DMS 273 treated with DMSO at 0.1 percent for 48 hours (cell line): ENCODE measurements at regions not wholly inside any gene's neighbourhood (a gene's known extent, or its start where the extent isn't known, plus 50 kb on each side); places are given as distances from the start of the nearest gene placed in this dataset.

Experiments used
- DNase-seq: peaks from one replicate; lab custom pipeline; 2025; lab: John Stamatoyannopoulos, UW

DNA sequence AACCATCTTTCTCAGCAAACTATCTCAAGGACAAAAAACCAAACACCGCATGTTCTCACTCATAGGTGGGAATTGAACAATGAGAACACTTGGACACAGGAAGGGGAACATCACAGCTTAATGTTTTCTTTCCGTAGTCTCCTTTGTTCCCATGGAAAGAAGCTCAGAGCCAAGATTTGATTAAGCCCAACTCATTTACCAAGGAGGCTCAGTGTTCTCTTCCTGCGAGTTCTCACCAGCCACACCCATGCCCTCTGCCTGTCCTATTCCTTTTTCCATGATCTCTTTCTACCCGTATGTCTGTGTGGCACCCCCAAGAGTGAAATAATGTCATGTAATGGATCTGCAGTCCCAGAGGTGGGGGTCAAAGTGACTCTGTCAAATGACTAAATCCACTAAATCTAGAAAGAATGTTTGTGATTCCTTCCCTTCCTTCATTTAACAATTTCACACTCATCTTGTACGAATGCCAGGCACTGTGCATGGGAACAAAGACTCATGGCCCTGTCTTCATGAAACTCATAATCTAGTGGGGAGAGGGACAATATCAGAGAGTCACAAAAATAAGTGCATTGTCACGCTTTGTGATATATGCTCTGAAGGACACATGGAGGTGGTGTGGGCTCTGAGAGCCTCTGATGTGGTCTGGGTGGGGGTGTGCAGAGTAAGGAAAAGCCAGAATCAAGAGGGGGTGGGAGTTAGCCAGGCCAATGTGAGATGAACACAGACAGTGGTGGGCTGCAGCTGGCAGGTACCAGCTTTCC, 292.1 kb downstream of the CDC5L start:
- no peak for DNase-seq

DNA sequence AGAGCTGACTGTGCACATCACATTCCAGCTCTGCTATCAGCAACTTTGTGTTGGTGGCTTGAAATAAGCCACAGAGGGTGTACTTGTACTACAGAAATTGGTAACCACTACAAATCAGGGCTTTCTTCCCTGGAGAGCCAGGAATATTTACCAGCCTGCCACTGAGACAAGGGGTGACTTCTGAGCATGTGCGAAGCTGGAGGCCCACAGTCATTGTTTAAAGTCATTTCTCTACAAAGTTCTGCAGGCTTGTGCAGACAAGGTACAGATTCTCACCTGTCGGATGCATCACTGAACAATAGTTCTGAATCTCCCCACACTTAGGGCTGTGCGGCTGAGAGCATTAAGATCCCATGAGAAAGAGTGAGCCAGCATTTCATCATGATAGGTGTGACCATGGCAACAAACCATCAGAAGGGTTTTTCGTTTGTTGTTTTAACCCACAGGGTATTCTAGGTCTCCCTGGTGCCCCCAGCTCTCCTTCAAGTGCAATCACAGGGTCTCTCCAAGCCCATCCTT, 292.8 kb downstream of the CDC5L start:
- DNase-seq = no peak

DNA sequence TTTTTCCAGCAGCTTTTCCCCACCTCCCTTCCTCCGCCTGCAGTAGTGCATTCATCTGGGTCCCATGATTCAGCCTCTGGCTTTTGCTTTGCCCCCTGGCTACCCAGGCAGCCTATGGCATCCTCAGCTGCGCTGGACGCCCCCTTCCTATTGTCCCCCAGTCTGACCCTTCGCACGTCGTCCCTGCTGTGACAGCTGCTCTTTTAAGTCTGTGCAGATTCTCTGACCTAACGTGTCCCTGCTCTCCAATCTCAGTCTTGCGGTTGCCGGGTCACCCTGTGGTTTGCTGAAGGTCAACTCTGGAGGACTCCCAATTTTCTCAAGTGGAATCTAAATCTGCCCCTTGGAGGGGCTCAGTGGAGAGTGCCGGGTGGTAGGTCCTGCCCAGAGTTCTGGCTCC, 294.3 kb downstream of the CDC5L start:
- no peak for DNase-seq

DNA sequence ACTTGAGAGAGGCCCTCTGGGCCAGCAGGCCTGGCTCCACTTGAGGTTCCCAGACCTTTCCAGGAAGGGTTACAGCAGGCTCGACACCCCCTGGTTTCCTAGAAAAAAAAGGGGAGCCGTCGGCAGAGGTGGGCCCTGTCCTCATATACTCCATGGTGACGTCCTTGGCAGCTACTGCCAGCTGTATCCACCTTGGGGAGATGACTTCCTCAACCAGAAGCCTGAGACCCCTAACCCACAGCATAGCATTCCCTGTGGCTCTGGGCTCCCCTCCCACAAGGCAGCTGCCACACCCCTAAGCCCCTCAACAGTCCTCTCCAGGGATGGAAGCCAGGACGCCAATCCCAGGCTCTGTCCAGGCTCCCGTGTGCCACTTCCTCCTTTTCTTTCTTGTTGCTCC, 294.8 kb downstream of the CDC5L start:
- DNase-seq = no peak

DNA sequence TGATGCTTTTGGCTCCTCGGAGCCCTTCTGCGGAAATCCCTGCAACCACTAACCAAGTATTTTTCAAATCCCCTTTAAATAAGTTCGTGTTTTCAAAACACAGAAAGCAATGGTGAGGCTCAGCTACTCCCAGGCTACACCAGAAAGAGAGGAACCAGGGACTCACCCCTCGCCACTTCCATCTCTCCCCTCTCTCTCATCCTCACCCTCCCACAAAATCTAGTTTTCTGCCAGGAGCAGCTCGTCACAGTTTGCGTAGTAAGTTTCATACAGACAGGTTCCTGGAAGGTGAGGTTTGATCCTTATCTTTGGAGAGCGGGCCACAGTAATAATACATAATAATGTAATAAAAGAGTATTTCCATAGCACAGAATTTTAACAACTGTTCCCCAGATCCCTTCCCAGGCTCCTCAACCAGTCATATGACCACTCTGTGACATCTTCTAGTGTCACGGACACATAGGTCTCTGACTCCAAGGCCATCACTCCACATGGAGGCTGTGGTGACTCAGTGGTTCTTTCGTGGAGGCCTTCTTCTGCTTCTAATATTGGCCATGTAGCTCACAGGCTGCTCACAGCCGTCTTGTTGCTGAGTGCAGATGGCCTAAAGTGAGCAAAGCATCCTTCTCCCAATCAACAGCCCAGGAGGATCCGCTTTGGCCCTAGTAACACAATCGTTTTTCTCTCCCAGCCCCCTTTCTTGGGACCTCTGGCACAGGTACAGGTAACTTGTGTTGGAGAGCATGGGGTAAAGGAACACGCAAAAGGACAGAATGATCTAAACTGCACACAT, 295.7 kb downstream of the CDC5L start:
- no peak for DNase-seq

DNA sequence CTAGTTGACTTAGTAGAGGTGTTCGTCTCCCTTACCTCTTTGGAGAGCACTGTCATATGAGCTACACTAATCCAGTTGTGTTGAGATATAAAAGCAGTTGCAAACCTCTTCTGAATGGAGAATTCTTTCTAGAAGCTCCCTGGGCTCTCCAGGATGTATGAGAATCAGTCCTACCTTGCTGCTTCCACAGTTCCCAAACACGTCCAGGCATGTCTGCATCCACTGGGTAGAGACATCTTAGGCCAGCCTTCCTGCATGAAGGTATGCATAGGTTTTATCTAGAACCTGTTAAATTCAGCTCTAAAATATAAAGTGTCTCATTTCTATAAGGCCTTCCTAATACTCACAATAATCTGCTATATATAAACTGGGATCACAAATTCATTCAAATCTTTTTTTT, 297.7 kb downstream of the CDC5L start:
- DNase-seq = no peak

DNA sequence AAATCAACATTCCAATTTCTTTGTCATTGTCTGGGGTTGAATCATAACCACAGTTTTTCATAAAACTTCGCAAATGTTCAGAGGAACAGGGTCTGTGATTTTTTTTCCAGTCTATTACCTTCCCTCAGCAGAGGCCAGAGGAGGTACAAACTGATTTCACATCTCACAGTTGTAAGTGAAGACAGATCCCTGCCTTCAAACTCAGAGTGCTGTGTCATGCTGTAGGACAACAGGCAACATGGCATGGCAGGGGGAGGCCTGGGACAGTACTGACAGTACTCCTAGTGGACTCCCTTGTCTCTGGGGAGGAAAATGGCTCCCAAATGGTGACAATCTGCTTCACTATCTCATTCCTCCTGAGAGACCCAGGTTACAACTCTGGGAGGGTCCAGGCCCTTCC, 308.6 kb downstream of the CDC5L start:
- DNase-seq = no peak

DNA sequence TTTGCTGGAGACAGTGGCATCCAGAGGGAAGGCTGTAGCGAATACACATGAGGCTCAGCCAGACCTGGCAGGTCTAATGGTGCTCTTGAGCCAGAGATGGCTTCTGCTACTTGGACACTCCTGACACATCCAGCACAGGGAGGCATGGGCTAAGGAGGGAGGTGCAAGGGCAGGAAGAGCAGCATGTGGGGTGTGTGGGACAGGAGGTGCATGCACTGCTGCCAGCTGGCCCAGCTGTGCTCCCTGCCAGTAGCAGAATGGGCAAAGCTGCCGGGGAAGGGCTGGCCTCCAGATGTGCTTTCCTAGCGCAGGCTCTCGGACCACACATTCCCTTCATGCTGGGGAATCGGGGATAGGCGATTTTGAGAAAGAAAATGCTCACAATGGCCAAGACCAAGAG, 309.2 kb downstream of the CDC5L start:
- DNase-seq = no peak

DNA sequence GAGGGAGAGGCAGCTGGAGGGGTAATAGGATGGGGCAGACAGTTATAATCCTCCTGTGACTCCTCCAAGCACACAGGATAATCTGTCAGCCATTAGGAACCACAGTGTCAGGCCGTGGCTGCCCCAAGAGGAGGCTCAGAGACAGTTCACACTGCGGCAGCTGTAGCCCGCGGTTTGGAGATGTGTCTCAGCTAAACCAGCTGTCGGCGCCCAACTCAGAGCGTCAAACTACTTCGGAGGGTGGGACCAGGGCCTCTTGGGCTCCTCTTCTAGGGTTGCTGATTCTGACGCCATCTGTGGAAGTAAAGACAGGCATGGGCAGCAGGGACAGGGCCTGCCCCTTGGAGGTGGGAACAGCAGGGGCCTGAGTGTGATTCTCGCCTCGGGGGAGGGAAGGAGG, 309.8 kb downstream of the CDC5L start:
- DNase-seq = no peak

DNA sequence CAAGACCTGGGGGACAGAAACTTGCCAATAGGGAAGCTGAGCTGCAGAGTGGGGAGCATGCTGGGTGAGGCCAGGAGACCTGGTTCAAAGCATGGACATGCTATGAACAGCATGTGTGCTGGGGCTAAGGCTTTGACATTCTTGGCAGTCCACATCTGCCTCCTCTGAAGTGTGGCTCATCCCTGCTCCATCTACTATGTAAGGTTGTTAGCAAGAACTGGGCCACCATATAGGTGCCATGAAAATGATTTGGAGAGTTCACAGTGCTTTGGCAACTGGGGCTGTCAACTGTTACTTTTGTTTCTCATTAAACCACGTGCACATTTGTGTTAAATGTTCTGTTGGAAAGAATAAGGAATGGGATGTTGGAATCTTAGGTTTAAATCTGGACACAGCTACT, 311.1 kb downstream of the CDC5L start:
- DNase-seq = no peak

DNA sequence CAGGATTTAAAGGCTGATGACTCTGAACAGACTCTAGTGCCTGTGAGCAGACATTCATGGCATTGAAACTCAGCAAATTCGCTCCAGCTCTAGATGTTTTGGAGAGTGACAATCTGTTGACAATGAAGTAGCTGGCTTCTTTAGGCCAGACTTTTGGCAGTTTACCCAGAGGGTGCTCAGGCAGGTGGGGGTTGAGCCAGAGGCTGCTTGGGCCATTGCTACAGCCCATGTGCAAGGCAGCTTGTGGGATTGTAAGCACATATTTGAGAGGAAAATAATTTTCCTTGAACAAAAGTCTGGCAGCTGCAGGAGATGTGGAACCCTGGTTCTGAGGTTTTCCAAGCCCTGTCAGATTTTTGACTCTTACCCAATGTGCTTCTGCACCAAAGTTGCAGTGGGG, 311.6 kb downstream of the CDC5L start:
- no peak for DNase-seq

DNA sequence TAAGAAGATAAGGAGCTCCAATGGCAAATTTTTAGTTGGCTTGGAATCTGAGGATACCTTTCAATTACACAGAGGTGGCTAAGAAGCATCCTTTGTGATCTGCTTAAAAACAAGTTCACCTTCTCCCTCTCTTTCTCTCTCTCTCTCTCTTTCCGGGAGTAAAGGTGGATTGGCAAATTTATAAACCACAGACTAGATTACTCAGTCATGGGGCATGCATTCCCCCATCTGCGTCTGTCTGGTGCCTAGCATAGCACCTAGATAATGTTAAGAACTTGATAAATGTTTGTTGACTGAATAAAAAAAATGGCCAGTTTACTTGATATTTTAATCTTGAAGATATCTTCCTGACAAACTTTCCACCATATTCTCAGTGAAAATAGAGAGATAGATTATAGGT, 312.3 kb downstream of the CDC5L start:
- DNase-seq = no peak

DNA sequence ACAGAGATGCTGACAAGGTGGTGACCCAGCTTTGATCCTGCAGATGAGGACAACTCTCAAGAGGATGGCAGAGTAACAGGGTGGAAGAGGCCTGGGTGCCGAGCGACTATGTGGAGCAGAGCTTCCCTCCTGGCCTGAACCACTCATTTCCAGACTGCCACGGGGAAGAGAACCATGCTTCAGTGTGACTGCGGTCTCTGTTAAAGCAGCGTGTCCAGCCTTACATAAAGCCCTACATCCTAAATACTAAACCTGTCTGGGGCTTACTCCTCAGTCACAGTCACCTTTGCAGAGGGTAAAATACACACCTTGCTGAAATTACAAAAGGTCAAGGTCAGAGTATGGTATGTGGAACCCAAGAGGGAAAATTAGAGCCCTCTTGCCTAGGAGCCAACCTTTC, 312.9 kb downstream of the CDC5L start:
- no peak for DNase-seq

DNA sequence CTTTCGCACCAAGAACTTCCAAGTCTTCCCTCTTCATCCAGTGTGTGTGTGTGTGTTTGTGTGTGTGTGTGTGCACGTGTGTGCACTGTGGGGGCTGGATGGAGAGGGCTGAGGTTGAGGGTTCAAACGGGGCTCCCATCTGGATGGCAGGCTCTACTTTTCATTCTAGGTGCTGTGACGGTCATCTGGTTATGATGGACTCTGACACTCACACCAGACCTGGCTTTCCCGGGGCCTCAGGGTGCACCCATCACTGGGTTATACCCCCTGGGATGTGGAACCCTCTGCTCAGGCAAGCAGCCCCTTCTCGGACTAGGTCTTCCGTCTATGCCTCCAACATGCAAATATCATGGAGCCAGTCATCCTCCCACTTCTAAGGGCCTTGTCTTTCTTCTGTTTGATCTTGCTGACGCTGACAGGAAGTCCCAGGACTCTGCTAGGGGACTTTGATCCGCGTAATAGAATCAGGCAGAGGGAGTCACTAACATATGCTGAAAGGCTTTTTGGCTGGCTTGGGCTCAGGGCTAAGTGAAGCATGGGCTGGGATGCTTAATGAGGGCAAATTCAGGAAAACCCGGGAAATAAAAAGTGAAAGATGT, 313.6 kb downstream of the CDC5L start:
- DNase-seq = no peak

DNA sequence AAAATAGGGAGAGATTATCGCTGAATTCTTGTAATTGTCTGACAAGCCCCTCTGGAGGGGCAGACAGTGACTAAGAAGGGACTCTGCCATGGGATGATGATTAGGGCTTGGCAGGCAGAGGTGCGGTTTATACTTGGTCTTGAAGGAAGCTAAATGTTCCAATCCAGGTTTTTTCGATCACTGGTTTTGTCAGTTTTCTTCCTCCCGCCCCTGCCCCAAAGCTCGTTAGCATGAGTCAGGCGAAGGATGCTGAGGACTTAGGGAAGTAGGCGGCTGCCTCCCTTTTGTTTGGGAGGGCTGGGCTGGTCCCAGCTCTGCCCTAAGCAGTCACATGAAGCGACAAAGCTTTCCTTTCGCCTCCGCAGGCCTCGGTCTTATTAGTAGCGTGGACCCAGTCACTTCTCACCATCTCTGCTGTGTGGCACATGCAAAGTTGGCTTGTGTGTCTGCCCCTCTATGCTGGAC, 314.2 kb downstream of the CDC5L start:
- DNase-seq = no peak

DNA sequence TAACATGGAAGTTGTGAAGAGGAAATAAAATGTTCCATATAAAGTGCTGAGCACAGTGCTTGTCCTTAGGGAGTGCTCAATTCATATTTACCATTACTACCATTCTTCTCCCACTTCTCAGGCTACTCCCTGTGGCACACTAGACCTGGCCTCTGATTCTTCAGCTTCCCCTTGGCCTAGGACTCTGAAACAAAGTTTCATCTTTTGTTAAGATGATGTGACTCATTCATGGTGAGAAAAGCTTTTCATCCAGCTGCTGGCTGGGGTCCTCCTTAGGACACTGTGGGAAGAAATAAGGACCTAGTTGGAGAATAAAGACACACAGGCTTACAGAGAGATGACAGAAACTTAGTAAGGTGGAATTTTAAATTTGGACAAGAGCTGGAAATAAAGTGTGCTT, 314.8 kb downstream of the CDC5L start:
- no peak for DNase-seq

DNA sequence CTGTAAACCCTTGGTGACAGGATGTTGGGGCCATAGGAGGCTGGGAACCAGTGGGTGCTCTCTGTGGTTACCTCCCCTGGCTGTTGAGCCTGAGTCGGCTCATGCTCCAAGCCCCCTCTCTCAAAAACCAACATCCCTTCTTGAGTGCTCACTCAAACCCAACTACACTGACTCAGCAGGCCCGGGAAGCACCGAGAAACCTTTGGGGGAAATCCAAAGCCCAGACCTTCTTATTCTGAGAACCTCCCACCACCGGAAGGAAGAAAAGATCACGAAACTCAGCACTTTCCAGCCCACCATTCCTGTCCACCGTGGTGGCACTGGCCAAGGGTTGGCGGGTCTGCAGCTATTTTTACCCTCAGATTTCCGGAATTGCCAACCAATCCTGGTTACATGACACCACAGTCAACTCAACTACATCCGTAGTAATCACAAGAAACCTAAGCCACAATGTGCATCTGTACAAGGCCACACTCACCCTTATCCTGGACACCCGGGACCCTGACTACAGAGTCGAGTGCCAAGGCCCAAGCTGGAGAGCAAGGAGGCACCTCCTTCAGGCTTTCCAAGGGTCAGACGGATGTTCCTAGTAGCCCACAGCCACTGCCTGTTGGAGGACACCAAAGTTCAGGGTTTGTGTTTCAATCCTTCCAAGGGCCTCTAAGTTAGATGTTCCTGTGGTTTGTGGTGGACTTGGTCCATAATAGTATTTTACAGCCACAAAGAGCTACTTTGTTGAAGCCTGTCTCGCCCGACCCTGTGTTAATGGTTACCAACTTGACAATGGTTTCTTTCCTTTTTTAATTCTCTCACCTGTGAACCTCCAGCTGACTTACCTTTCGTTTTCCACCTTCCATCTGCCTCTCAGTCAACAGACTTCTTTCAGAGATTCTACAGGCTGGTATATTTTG, 317.0 kb downstream of the CDC5L start:
- DNase-seq = no peak

DNA sequence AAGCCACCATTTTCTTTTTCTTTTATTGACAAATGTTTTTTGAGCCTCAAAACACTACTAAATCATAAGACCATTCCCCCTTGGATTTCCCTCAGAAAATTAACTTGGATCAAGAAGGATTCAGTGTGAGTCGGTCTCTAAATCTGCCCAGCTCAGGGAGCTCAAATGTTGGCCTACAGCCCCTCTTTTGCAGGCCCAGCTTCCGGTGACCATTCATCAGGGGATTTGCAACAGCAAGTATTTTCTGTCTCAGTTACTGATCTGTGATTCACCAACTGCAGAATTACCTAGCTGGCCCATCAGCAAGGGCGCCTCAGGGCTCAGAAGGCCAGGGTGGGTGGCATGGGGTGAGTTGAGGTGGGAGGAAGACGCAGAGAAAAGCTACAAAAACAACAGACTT, 318.1 kb downstream of the CDC5L start:
- no peak for DNase-seq

DNA sequence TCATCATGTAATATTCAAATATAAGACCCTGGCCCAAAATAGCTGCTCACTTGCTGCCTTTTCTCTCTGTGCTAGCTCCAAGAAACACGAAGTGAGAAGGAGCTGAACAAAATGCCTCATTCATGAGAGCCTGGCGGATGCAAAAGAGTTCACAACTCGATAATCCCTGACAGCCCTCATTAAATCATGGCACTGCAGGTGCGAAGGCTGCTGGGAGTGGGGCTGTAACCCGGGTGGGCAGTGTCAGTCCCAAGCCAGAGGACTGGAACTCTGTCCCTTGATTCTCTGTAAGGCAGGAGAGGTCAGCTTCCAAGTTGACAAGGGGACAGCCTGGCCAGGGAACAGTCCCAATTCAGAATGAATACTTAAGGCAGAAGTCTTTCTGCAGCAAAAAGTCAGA, 318.5 kb downstream of the CDC5L start:
- no peak for DNase-seq

DNA sequence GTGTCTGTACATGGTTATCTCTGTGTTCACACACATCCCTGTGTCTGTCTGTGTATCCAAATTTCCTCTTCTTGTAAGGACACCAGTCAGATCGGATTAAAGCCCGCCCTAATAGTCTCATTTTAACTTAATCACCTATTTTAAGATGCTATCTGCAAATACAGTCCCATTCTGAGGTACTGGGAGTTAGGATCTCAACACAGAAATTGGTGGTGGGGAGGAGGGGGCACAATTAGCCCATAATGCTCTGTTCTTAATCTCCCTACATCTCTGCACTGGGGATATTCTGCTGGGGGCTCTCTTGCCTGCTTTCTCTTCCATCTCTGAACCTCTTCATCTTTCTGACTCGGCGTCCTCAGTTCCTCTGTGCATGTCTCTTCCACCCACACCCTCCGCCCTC, 320.7 kb downstream of the CDC5L start:
- DNase-seq = no peak

DNA sequence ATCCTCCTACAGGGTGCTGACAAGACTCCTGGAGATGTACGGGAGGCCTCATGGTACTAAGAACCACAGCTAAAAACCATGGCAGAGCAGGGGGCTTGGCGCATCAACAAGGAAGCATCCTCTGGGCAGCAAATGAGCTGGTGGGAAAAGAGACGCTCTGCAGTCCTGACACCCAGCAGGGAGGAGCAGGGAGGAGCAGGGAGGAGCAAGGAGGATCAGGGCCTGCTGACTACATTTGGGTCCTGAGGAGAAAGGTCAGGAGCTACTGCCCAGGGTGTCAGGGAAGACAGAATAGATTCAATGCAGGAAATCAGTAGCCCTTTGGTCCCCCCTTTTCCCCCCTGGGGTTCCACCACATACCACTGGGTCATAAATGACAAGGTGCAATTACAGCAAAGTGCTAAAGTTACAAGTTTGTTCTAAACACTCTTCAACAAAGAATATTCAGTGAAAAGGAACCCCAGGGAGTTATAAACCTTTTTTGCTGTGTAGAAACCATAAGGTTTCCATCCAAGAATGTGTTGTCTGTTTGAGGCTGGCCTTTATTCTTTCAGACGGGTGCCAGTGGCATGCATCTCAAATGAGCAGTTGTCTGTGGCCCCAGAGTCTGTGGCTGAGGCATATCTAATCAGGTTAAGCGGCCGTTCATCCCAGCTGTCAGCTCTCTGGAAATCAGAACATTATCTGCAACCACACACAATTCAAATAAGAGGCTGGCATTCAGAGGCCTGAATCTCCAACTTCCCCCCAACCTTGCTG, 325.0 kb downstream of the CDC5L start:
- no peak for DNase-seq
